Stimulated activated naive CD8-positive, alpha-beta T cell treated with anti-CD3 and anti-CD28 coated beads, Interleukin-15, Interleukin-2, amounts not matched to agents 100 ng/mL and 50 ng/mL, for 24 hours (primary cell): ENCODE measurements at regions not wholly inside any gene's neighbourhood (a gene's known extent, or its start where the extent isn't known, plus 50 kb on each side); places are given as distances from the start of the nearest gene placed in this dataset.
"Not testable (repeated sequence)": the region's sequence is repeated elsewhere in the genome, so short reads cannot be mapped to it uniquely, and the experiment has no call there.

Experiments
- H3K27ac Mint-ChIP-seq: one replicate; pipeline ENCODE4 v1.8.0; 2021; ENCODE audit warnings: mild to moderate bottlenecking, mixed read lengths
- H3K27me3 Mint-ChIP-seq: one replicate; pipeline ENCODE4 v1.8.0; 2021; ENCODE audit warnings: mixed read lengths
- H3K36me3 Mint-ChIP-seq: one replicate; pipeline ENCODE4 v1.8.0; 2021; ENCODE audit warnings: low read depth, mixed read lengths
- H3K4me1 Mint-ChIP-seq: one replicate; pipeline ENCODE4 v1.8.0; 2021; ENCODE audit warnings: low read depth, mixed read lengths
- H3K4me3 Mint-ChIP-seq: one replicate; pipeline ENCODE4 v1.8.0; 2021; ENCODE audit warnings: mild to moderate bottlenecking, mixed read lengths
- H3K9me3 Mint-ChIP-seq: one replicate; pipeline ENCODE4 v1.8.0; 2021; ENCODE audit warnings: mixed read lengths

GRCh38 chr16:29235836-29236370 lies 170.6 kb downstream of the NPIPB11 start:
- not testable (repeated sequence) for H3K27me3 Mint-ChIP-seq, H3K9me3 Mint-ChIP-seq, H3K4me1 Mint-ChIP-seq, H3K4me3 Mint-ChIP-seq, H3K36me3 Mint-ChIP-seq, H3K27ac Mint-ChIP-seq

GRCh38 chr16:29234536-29235275 lies 171.8 kb downstream of the NPIPB11 start:
- not testable (repeated sequence) for H3K4me1 Mint-ChIP-seq, H3K27me3 Mint-ChIP-seq, H3K9me3 Mint-ChIP-seq, H3K36me3 Mint-ChIP-seq, H3K4me3 Mint-ChIP-seq, H3K27ac Mint-ChIP-seq

GRCh38 chr16:29233705-29234404 lies 172.7 kb downstream of the NPIPB11 start:
- not testable (repeated sequence) for H3K4me1 Mint-ChIP-seq, H3K36me3 Mint-ChIP-seq, H3K27ac Mint-ChIP-seq, H3K4me3 Mint-ChIP-seq, H3K9me3 Mint-ChIP-seq, H3K27me3 Mint-ChIP-seq

GRCh38 chr16:29232811-29233704 lies 173.5 kb downstream of the NPIPB11 start:
- H3K4me1 Mint-ChIP-seq = no peaks in the 10 kb centered on the region
- no peaks in the 10 kb centered on the region for H3K9me3 Mint-ChIP-seq

GRCh38 chr16:29232160-29232705 lies 174.3 kb downstream of the NPIPB11 start:
- H3K27me3 Mint-ChIP-seq, H3K4me3 Mint-ChIP-seq, H3K4me1 Mint-ChIP-seq, H3K36me3 Mint-ChIP-seq, H3K9me3 Mint-ChIP-seq, H3K27ac Mint-ChIP-seq: not testable (repeated sequence)

More at GRCh38 chr16:29232811-29233704, 173.5 kb downstream of the NPIPB11 start:
- Mint-ChIP-seq H3K27ac (peak overlapping the region; percentile 55), H3K36me3 (no peaks in the 10 kb centered on the region), H3K4me3 (no peak overlapping the region), H3K27me3 (no peaks in the 10 kb centered on the region)

GRCh38 chr16:29231244-29231643 lies 175.3 kb downstream of the NPIPB11 start:
- Mint-ChIP-seq H3K27me3 (no peaks in the 10 kb centered on the region), H3K27ac (no peak overlapping the region), H3K4me1 (peaks cover 4% of the 10 kb centered on the region), H3K9me3 (no peaks in the 10 kb centered on the region), H3K36me3 (peaks cover 3% of the 10 kb centered on the region), H3K4me3 (no peak overlapping the region)

GRCh38 chr16:29230671-29231096 lies 175.8 kb downstream of the NPIPB11 start:
- Mint-ChIP-seq H3K9me3 (no peaks in the 10 kb centered on the region), H3K4me1 (peaks cover 4% of the 10 kb centered on the region), H3K27me3 (no peaks in the 10 kb centered on the region), H3K36me3 (peaks cover 3% of the 10 kb centered on the region), H3K27ac (no peak overlapping the region), H3K4me3 (no peak overlapping the region)

GRCh38 chr16:29230006-29230668 lies 176.4 kb downstream of the NPIPB11 start:
- H3K4me3 Mint-ChIP-seq, H3K27me3 Mint-ChIP-seq, H3K9me3 Mint-ChIP-seq, H3K4me1 Mint-ChIP-seq, H3K36me3 Mint-ChIP-seq, H3K27ac Mint-ChIP-seq: not testable (repeated sequence)

- not testable (repeated sequence) for H3K36me3 Mint-ChIP-seq, H3K27me3 Mint-ChIP-seq, H3K4me1 Mint-ChIP-seq, H3K9me3 Mint-ChIP-seq, H3K27ac Mint-ChIP-seq, H3K4me3 Mint-ChIP-seq
Measured at GRCh38 chr16:29229616-29230005, 176.9 kb downstream of the NPIPB11 start.

GRCh38 chr16:29228664-29229611 lies 177.6 kb downstream of the NPIPB11 start:
- H3K36me3 Mint-ChIP-seq, H3K4me3 Mint-ChIP-seq, H3K27ac Mint-ChIP-seq, H3K9me3 Mint-ChIP-seq, H3K4me1 Mint-ChIP-seq, H3K27me3 Mint-ChIP-seq: not testable (repeated sequence)

GRCh38 chr16:29227751-29228663 lies 178.5 kb downstream of the NPIPB11 start:
- not testable (repeated sequence) for H3K27ac Mint-ChIP-seq, H3K4me3 Mint-ChIP-seq, H3K27me3 Mint-ChIP-seq, H3K9me3 Mint-ChIP-seq, H3K36me3 Mint-ChIP-seq
- H3K4me1 Mint-ChIP-seq = peaks cover 17% of the 10 kb centered on the region

- H3K36me3 Mint-ChIP-seq = peaks cover 3% of the 10 kb centered on the region
- H3K9me3 Mint-ChIP-seq = no peaks in the 10 kb centered on the region
- H3K27ac Mint-ChIP-seq = peak overlapping the region; percentile 70
- peaks cover 17% of the 10 kb centered on the region for H3K4me1 Mint-ChIP-seq
- no peak overlapping the region for H3K4me3 Mint-ChIP-seq
- H3K27me3 Mint-ChIP-seq = no peaks in the 10 kb centered on the region
Measured at GRCh38 chr16:29226782-29227181, 179.7 kb downstream of the NPIPB11 start.

GRCh38 chr16:29224675-29225074 lies 181.8 kb downstream of the NPIPB11 start:
- not testable (repeated sequence) for H3K4me3 Mint-ChIP-seq, H3K9me3 Mint-ChIP-seq, H3K27me3 Mint-ChIP-seq, H3K36me3 Mint-ChIP-seq, H3K27ac Mint-ChIP-seq
- peaks cover 17% of the 10 kb centered on the region for H3K4me1 Mint-ChIP-seq
